Prostate gland (tissue), 2 donors: ENCODE measurements at regions not wholly inside any gene's neighbourhood (a gene's known extent, or its start where the extent isn't known, plus 50 kb on each side); places are given as distances from the start of the nearest gene placed in this dataset.

ENCODE experiments used
- CTCF ChIP-seq, 4 experiments: fragments of 200-600 bp in 2 of 4; fragments of 450-650 bp in 2 of 4; sonication (generic) in 2 of 4; IDR thresholded peaks; 1 replicate in 3 of 4; 2 replicates in 1 of 4; pipeline ENCODE4 v1.5.1; 2016 to 2019; ENCODE audit warnings: antibody characterized with exemption in 4 of 4, mild to moderate bottlenecking in 2 of 4, moderate library complexity in 2 of 4
- POLR2AphosphoS5 ChIP-seq: sonication (generic); formaldehyde crosslinking; IDR thresholded peaks from one replicate; pipeline ENCODE4 v1.6.1; 2017; ENCODE audit warnings: antibody characterized with exemption

GRCh38 chrX:94057385-94057784 is 383.4 kb downstream of the FAM133A start:
- no peak for TF ChIP-seq CTCF (IDR thresholded peaks at IDR 0.05)
- no peak for TF ChIP-seq POLR2AphosphoS5
